RCC 7860 (cell line): ENCODE measurements at regions not wholly inside any gene's neighbourhood (a gene's known extent, or its start where the extent isn't known, plus 50 kb on each side); places are given as distances from the start of the nearest gene placed in this dataset.

Experiments used
- DNase-seq: peaks from one replicate; pipeline ENCODE4 v3.0.0-alpha.2; 2015; ENCODE audit warnings: low spot score
- FAIRE-seq: peaks from 2 replicates; lab custom pipeline; 2012; peaks lifted over from hg19 to GRCh38; lab: Jason Lieb, UNC

- FAIRE-seq (no peak), DNase-seq (no peak)
Observed at GRCh38 chr18:78128004-78128403, 851.6 kb upstream of the SALL3 start.

- FAIRE-seq = no peak
- DNase-seq = no peak
Observed at GRCh38 chr18:78129260-78129659, 850.4 kb upstream of the SALL3 start.

- FAIRE-seq = no peak
- no peak for DNase-seq
Observed at GRCh38 chr18:78130232-78131195, 849.1 kb upstream of the SALL3 start.

DNA sequence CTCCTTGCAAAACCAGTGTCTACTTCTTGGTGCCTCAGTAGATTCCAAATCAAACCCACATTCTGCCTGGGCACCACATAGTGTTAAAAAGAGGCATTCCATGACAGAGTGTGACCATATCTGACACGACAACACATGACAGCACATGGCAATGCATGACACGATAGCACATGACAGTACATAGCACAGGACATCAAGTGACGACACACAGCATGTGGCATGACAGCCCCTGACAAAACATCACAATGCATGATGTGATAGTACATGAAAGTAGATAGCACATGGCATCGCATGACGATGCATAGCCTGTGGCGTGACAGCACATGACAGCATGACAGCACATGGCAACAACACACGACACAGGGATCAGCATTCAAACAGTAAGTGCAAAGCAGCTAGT is 845.9 kb upstream of the SALL3 start:
- FAIRE-seq = no peak
- DNase-seq = no peak

GRCh38 chr18:78136986-78137385 is 842.6 kb upstream of the SALL3 start:
- DNase-seq = no peak
- no peak for FAIRE-seq

DNA sequence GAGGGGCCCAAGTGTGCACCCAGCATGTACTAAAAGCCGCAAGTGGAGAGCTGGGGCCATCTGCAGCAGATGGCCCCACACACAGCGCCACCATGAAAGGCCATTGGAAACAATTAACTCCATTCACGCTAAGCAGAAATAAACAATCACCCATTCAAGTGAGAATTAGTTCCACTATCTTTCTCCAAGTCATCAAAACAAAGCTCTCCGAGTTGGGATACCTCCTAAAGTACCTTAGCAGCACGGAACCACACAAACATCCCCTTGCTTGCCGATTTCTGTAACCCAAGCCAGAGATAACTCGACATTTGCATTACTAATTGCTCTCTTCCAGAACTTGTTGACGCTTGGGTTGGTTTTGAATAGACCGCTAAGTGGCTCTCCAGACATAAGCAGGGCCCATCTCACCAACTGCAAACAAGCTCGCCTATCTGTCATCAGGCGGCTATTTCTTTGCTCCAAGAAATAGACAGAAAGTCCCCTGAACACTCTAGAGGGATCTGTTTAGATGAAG is 840.6 kb upstream of the SALL3 start:
- no peak for FAIRE-seq

DNA sequence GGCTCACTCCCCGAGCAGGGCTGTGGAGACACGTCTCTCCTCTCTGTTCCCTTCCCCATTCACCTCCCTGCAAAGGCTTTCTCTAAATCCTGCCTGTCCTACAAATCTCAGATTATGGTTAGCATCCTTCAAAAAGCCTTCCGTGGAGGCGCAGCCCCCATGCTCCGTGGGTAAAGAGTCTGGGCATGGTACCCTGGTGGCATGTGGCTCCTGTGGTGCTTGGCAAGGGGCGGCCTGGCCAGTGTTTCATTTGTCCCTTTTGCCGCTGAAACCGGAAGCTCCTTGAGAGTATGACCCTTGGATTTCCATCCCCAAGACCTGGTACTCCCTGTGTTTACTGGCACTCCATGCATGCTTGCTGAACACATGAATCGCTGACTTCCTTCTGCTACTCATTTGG is 839.3 kb upstream of the SALL3 start:
- FAIRE-seq (no peak), DNase-seq (no peak)

More for the DNA sequence above, 840.6 kb upstream of the SALL3 start:
- DNase-seq = no peak

DNA sequence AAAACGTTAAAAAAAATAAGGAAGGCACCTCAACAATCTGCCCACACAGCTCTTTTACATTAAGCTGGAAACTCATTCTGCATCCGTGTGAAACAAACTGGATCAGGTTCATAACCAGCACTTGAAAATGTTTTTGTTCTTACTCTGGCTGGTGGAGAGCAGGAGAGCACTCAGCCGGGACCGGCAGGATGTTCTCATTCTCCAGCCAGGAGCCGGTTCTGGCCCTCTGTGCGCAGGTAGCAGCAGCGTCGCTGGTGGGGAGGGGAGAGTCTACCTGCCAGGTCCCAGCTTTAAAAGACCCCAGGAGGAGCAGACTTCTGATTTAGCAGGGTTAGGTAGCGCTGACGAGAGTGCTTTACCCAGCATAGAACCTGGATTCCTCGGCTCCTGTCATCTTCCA is 834.9 kb upstream of the SALL3 start:
- FAIRE-seq (no peak), DNase-seq (no peak)

- DNase-seq (no peak), FAIRE-seq (no peak)
Observed at GRCh38 chr18:78145096-78145495, 834.5 kb upstream of the SALL3 start.

- FAIRE-seq (no peak), DNase-seq (no peak)
Observed at GRCh38 chr18:78146136-78147085, 833.2 kb upstream of the SALL3 start.

- FAIRE-seq = no peak
- no peak for DNase-seq
Observed at GRCh38 chr18:78150590-78150989, 829.0 kb upstream of the SALL3 start.

GRCh38 chr18:78151234-78151633 is 828.4 kb upstream of the SALL3 start:
- DNase-seq (no peak), FAIRE-seq (no peak)

- FAIRE-seq = no peak
Observed at GRCh38 chr18:78151948-78152725, 827.5 kb upstream of the SALL3 start.

GRCh38 chr18:78153362-78153761 is 826.3 kb upstream of the SALL3 start:
- FAIRE-seq (no peak), DNase-seq (no peak)

More at GRCh38 chr18:78151948-78152725, 827.5 kb upstream of the SALL3 start:
- no peak for DNase-seq

- DNase-seq (no peak), FAIRE-seq (no peak)
Observed at GRCh38 chr18:78154444-78154843, 825.2 kb upstream of the SALL3 start.

- FAIRE-seq (no peak), DNase-seq (no peak)
Observed at GRCh38 chr18:78154853-78155252, 824.8 kb upstream of the SALL3 start.

DNA sequence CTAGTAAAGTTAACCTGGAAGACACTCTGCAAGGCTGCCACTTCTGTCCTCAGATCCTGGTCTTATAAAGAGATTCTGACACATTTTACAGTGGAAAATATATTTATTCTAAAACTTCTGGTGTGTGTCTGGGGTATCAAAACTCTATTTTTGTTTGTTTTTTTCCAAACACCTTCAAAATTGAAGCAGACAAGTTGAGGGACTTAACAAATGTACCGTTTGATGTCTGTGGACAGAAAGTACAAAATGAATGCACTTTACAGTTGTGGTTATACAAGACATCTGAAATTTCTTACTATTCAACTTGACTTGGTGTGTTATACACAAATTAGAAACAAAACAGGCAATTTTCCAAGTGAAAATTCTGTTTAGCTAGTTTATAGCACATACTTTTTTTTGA is 823.2 kb upstream of the SALL3 start:
- DNase-seq (no peak), FAIRE-seq (no peak)

GRCh38 chr18:78158943-78159342 is 820.7 kb upstream of the SALL3 start:
- no peak for FAIRE-seq
- DNase-seq = no peak

GRCh38 chr18:78159397-78159796 is 820.2 kb upstream of the SALL3 start:
- FAIRE-seq (no peak), DNase-seq (no peak)

DNA sequence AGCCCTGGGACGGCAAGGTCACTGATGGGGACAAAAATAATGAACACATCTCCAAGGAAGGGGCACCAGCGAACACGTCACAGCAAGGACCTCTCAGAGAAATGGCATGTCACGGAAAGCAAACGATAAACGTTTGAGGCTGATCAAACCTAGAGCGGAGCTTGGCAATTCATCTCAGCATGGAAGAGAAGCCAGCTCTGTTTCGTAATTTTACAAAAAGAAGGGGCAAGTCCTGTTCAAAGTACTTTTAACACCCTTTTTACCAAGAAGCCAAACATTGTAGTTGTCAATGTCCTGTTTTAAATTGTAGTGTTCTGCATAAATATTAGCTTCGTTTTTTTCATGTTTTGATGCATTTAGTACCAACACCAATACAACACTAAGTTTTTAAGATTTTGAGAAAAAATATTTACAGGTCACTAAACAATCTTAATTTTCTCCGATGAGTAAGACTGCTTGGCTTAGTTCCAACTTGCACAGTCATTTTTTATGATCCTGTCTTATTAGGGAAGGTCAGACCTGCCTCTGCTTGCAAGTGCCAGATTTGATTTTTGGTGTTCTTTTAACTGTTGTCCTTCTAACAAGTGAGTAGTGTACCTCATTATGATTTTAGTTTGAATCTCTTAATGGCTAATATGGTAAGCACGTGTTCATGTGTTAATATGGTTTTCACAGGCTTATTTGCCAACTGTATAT is 818.5 kb upstream of the SALL3 start:
- FAIRE-seq = no peak
- no peak for DNase-seq
